ENCODE measurements at regions not wholly inside any gene's neighbourhood (a gene's known extent, or its start where the extent isn't known, plus 50 kb on each side); places are given as distances from the start of the nearest gene placed in this dataset.

DNA sequence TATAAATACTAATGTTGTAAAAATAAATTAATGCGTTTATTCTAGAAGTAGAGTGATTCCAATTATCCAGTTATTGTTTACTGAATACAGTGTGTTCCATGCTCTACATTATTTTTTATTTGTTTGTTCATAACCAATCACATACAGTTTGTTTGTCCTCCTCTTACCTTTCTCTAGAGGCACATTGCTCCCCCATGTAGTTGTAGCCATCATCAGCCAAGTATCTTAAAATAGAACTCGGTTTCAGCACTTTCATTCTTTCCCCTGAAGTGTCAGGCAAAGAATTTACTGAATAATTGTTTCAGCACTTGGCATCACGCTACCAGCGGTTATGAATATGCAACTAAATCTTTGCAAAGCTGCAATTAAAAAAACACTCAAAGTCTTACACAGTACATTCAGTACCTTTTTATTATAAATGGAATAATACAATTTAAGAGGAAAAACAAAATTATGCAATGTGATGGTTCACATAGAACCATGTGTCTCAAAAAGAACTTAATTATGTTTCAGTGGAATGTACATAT, 448.6 kb upstream of the ATP10A start:
- H2AFZ ChIP-seq: no peak overlapping the region
- no peak overlapping the region for H3K4me2 ChIP-seq
- no peak overlapping the region for H3K4me3 ChIP-seq
- 79% methylated on average over 4 of the region's 4 CpGs for WGBS (ENCODE audit: low lambda C conversion rate, missing lambda C conversion rate)
- H3K27ac ChIP-seq: no peak overlapping the region
- no peaks in the 10 kb centered on the region for H3K9me3 ChIP-seq (ENCODE audit: low read depth)
- no peaks in the 10 kb centered on the region for H3K4me1 ChIP-seq (ENCODE audit: insufficient read depth)
- H3K79me2 ChIP-seq: no peaks in the 10 kb centered on the region
- no peaks in the 10 kb centered on the region for H3K36me3 ChIP-seq (replicated peaks; ENCODE audit: insufficient read depth, low read depth)
- TF ChIP-seq EZH2 (IDR thresholded peaks at IDR 0.05; ENCODE audit: borderline replicate concordance): no peak
- TF ChIP-seq, protein P1, sequence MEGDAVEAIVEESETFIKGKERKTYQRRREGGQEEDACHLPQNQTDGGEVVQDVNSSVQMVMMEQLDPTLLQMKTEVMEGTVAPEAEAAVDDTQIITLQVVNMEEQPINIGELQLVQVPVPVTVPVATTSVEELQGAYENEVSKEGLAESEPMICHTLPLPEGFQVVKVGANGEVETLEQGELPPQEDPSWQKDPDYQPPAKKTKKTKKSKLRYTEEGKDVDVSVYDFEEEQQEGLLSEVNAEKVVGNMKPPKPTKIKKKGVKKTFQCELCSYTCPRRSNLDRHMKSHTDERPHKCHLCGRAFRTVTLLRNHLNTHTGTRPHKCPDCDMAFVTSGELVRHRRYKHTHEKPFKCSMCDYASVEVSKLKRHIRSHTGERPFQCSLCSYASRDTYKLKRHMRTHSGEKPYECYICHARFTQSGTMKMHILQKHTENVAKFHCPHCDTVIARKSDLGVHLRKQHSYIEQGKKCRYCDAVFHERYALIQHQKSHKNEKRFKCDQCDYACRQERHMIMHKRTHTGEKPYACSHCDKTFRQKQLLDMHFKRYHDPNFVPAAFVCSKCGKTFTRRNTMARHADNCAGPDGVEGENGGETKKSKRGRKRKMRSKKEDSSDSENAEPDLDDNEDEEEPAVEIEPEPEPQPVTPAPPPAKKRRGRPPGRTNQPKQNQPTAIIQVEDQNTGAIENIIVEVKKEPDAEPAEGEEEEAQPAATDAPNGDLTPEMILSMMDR (IDR thresholded peaks at IDR 0.05; ENCODE audit: poor library complexity): no peak
- no peak for TF ChIP-seq EZH2phosphoT487 (IDR thresholded peaks at IDR 0.05; ENCODE audit: low read depth, severe bottlenecking, unreplicated experiment)
- no peaks in the 10 kb centered on the region for H3K27me3 ChIP-seq
- no peaks in the 10 kb centered on the region for H3K9me2 ChIP-seq (replicated peaks; ENCODE audit: insufficient read depth)
- no peaks in the 10 kb centered on the region for H4K20me1 ChIP-seq (ENCODE audit: insufficient read depth, poor library complexity, severe bottlenecking)
- DNase-seq (ENCODE audit: low spot score): no peak

DNA sequence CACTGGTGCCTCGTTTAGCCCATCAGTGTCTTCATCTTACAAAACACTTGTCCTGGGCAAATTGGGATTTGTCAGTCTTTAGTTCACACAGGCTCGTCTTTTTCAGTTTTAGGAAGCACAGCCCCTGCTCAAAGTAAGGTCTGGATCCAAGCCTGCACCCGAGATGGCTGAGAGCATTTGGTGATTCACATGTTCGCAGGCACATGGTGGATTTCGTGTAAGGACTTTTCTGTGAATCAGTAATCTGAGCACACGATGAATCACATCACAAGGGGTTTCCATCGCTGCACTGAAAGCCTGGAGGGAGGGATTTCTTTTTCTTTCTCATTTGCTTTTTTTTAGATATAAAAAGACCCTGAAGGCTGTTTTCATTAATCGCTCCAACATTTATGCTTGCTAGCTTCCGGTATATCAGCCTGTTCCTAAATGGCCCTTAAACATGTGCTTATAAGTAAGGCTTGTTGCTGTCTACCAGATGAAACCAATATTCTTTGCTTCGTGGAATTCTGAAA, 435.6 kb upstream of the ATP10A start:
- Histone ChIP-seq H3K79me2 (no peaks in the 10 kb centered on the region), H3K9me3 (ENCODE audit: low read depth) (no peaks in the 10 kb centered on the region), H3K9me2 (replicated peaks; ENCODE audit: insufficient read depth) (no peaks in the 10 kb centered on the region), H3K27me3 (no peaks in the 10 kb centered on the region), H3K27ac (no peak overlapping the region), H2AFZ (no peak overlapping the region), H3K36me3 (replicated peaks; ENCODE audit: insufficient read depth, low read depth) (no peaks in the 10 kb centered on the region), H3K4me3 (no peak overlapping the region), H3K4me1 (ENCODE audit: insufficient read depth) (no peaks in the 10 kb centered on the region), H4K20me1 (ENCODE audit: insufficient read depth, poor library complexity, severe bottlenecking) (no peaks in the 10 kb centered on the region), H3K4me2 (no peak overlapping the region)
- 80% methylated on average over 10 of the region's 10 CpGs for WGBS (ENCODE audit: low lambda C conversion rate, missing lambda C conversion rate)
- DNase-seq (ENCODE audit: low spot score): no peak
- TF ChIP-seq, protein P1 (IDR thresholded peaks at IDR 0.05; ENCODE audit: poor library complexity): no peak
- TF ChIP-seq EZH2 (IDR thresholded peaks at IDR 0.05; ENCODE audit: borderline replicate concordance): no peak
- no peak for TF ChIP-seq EZH2phosphoT487 (IDR thresholded peaks at IDR 0.05; ENCODE audit: low read depth, severe bottlenecking, unreplicated experiment)

DNA sequence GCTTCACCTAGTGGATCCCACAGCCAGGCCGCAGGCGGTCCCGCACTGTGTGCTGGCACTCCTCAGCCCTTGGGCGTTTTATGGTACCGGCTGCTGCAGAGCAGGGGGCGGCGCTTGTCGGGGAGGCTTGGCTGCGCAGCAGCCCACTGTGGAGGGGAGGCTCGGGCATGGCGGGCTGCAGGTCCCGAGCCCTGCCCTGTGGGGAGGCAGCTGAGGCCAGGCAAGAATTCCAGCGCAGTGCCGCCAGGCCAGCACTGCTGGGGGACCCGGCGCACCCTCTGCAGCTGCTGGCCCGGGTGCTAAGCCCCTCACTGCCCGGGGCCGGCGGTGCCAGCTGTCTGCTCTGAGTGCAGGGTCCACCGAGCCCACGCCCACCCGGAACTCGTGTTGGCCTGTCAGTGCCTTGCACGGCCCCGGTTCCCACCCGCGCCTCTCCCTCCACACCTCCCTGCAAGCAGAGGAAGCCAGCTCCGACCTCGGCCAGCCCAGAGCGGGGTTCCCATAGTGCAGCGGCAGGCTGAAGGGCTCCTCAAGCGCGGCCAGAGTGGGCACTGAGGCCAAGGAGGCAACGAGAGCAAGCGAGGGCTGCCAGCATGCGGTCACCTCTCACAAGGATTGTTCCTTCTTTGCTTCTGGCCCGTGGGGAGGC, 435.0 kb upstream of the ATP10A start:
- H3K4me1 ChIP-seq (ENCODE audit: insufficient read depth): no peaks in the 10 kb centered on the region
- H2AFZ ChIP-seq: no peak overlapping the region
- WGBS (ENCODE audit: low lambda C conversion rate, missing lambda C conversion rate): 93% methylated on average over 35 of the region's 38 CpGs
- H3K27ac ChIP-seq: no peak overlapping the region
- no peaks in the 10 kb centered on the region for H3K9me2 ChIP-seq (replicated peaks; ENCODE audit: insufficient read depth)
- no peaks in the 10 kb centered on the region for H3K27me3 ChIP-seq
- no peaks in the 10 kb centered on the region for H3K9me3 ChIP-seq (ENCODE audit: low read depth)
- H3K4me3 ChIP-seq: no peak overlapping the region
- no peak overlapping the region for H3K4me2 ChIP-seq
- DNase-seq (ENCODE audit: low spot score): no peak
- H3K36me3 ChIP-seq (replicated peaks; ENCODE audit: insufficient read depth, low read depth): no peaks in the 10 kb centered on the region
- H3K79me2 ChIP-seq: no peaks in the 10 kb centered on the region
- no peak for TF ChIP-seq EZH2phosphoT487 (IDR thresholded peaks at IDR 0.05; ENCODE audit: low read depth, severe bottlenecking, unreplicated experiment)
- H4K20me1 ChIP-seq (ENCODE audit: insufficient read depth, poor library complexity, severe bottlenecking): no peaks in the 10 kb centered on the region

DNA sequence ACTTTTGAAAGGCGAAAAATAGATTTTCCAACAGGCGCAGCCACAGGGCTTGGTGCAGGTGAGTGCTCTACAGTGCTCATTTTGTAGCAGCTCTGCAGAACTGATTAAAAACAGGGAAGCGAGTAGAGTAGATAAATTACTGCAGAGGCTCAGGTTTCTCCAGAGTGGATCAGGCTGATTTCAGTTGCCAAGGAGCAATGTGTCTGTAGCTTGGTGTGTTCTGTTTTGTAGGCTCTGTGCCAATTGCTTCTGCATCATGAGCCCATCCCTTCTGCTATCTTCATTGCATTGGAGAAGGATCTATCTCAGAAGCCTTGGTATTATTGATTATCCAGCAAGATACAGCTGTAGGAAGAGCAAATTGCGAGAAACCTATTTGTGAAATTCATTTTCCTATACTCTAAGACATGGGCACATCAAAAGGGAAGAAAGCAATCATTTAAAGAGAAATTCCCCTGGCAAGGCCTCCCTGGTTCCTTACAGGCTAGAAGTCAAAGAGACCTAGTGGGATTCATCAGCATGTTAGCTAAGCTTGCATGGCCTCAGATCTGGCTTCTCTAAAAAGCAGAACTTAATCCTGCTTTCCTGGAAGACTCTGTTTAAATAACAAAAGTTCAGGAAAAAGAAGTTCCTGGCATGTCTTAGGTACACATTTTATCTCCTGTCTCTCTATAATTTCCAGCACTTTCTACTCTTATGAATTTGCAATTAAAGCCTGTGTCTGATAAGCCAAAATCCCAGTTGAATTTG, 432.4 kb upstream of the ATP10A start:
- H2AFZ ChIP-seq: no peak overlapping the region
- no peak overlapping the region for H3K4me3 ChIP-seq
- H3K27ac ChIP-seq: no peak overlapping the region
- TF ChIP-seq EZH2phosphoT487 (IDR thresholded peaks at IDR 0.05; ENCODE audit: low read depth, severe bottlenecking, unreplicated experiment) (no peak), EZH2 (IDR thresholded peaks at IDR 0.05; ENCODE audit: borderline replicate concordance) (no peak)
- TF ChIP-seq, protein P1 (IDR thresholded peaks at IDR 0.05; ENCODE audit: poor library complexity): no peak
- H4K20me1 ChIP-seq (ENCODE audit: insufficient read depth, poor library complexity, severe bottlenecking): no peaks in the 10 kb centered on the region
- H3K79me2 ChIP-seq: no peaks in the 10 kb centered on the region
- peak overlapping the region; percentile 1 for H3K4me2 ChIP-seq
- H3K4me1 ChIP-seq (ENCODE audit: insufficient read depth): no peaks in the 10 kb centered on the region
- no peaks in the 10 kb centered on the region for H3K27me3 ChIP-seq
- DNase-seq (ENCODE audit: low spot score): no peak
- 59% methylated on average over 4 of the region's 4 CpGs for WGBS (ENCODE audit: low lambda C conversion rate, missing lambda C conversion rate)
- no peaks in the 10 kb centered on the region for H3K36me3 ChIP-seq (replicated peaks; ENCODE audit: insufficient read depth, low read depth)
- H3K9me3 ChIP-seq (ENCODE audit: low read depth): no peaks in the 10 kb centered on the region
- no peaks in the 10 kb centered on the region for H3K9me2 ChIP-seq (replicated peaks; ENCODE audit: insufficient read depth)

Data from hepatocyte (in vitro differentiated cells).